SK-N-SH (cell line): ENCODE measurements at regions not wholly inside any gene's neighbourhood (a gene's known extent, or its start where the extent isn't known, plus 50 kb on each side); places are given as distances from the start of the nearest gene placed in this dataset.
A peak's percentile ranks its signal among the peaks of the same experiment; 100 is the strongest.

ENCODE experiments used
- CTCF ChIA-PET: fragments of 300-600, 350-600 bp; formaldehyde crosslinking; extraction: SDS; loops from one replicate; lab custom pipeline; 2021; lab: Yijun Ruan, JAX
- POLR2A ChIA-PET: fragments of 350-600 bp; sonication (Branson Sonifier 250); formaldehyde crosslinking; extraction: SDS; loops from one replicate; lab custom pipeline; 2020; ENCODE audit warnings: antibody characterized with exemption, inconsistent platforms; lab: Yijun Ruan, JAX
- DNase-seq: peaks from one replicate; pipeline ENCODE4 v3.0.0; 2012
- H2AFZ ChIP-seq: fragments of 200-600 bp; sonication (generic); 2 replicates; pipeline ENCODE4 v1.8.1; 2016; ENCODE audit warnings: antibody characterized with exemption, mild to moderate bottlenecking, low read depth
- H3F3A ChIP-seq: fragments of 200-600 bp; sonication (generic); replicated peaks from 2 replicates; pipeline ENCODE3; 2016; ENCODE audit warnings: antibody characterized with exemption, mild to moderate bottlenecking; ENCODE audit not compliant: insufficient read depth
- H3K27ac ChIP-seq, 2 experiments: fragments of 200-500 bp in 1 of 2; fragments of 200-600 bp in 1 of 2; sonication (Bioruptor generic) in 1 of 2; sonication (generic), shearing (Covaris generic) in 1 of 2; 2 replicates each; pipeline versions ENCODE4 v1.5.1 to v1.6.1; 2014 to 2016; ENCODE audit warnings: low read depth in 2 of 2, inconsistent platforms in 1 of 2, low read length in 1 of 2, mild to moderate bottlenecking in 1 of 2, mixed read lengths in 1 of 2
- H3K27me3 ChIP-seq: fragments of 200-600 bp; sonication (generic), shearing (Covaris generic); 2 replicates; pipeline ENCODE4 v1.6.1; 2016; ENCODE audit warnings: mixed run types; ENCODE audit not compliant: insufficient read depth
- H3K36me3 ChIP-seq, 2 experiments: fragments of 200-500 bp in 1 of 2; fragments of 200-600 bp in 1 of 2; sonication (Bioruptor generic) in 1 of 2; sonication (generic) in 1 of 2; replicated peaks in 1 of 2; 2 replicates each; pipeline versions ENCODE3 to v1.5.1; 2014 to 2016; ENCODE audit warnings: low read length in 1 of 2, mild to moderate bottlenecking in 1 of 2; ENCODE audit not compliant: insufficient read depth in 2 of 2, control insufficient read depth in 1 of 2
- H3K4me1 ChIP-seq, 2 experiments: fragments of 200-500 bp in 1 of 2; fragments of 200-600 bp in 1 of 2; sonication (Bioruptor generic) in 1 of 2; sonication (generic), shearing (Covaris generic) in 1 of 2; 2 replicates each; pipeline versions ENCODE4 v1.5.1 to v1.6.1; 2014 to 2016; ENCODE audit warnings: low read depth in 1 of 2, low read length in 1 of 2, mixed run types in 1 of 2; ENCODE audit not compliant: insufficient read depth in 2 of 2, control insufficient read depth in 1 of 2
- H3K4me2 ChIP-seq: fragments of 200-600 bp; sonication (generic), shearing (Covaris generic); 2 replicates; pipeline ENCODE4 v1.6.1; 2017; ENCODE audit warnings: mixed run types
- H3K4me3 ChIP-seq, 2 experiments: fragments of 200-500 bp in 1 of 2; fragments of 200-600 bp in 1 of 2; sonication (Bioruptor generic) in 1 of 2; sonication (generic), shearing (Covaris generic) in 1 of 2; 2 replicates each; pipeline versions ENCODE4 v1.5.1 to v1.8.1; 2014 to 2016; ENCODE audit warnings: low read depth in 2 of 2, inconsistent platforms in 1 of 2, low read length in 1 of 2, mild to moderate bottlenecking in 1 of 2, mixed read lengths in 1 of 2, moderate library complexity in 1 of 2
- H3K79me2 ChIP-seq: fragments of 200-600 bp; sonication (generic); 2 replicates; pipeline ENCODE4 v1.8.1; 2017; ENCODE audit warnings: mild to moderate bottlenecking; ENCODE audit not compliant: insufficient read depth
- H3K9ac ChIP-seq: fragments of 200-600 bp; sonication (generic); 2 replicates; pipeline ENCODE4 v1.6.1; 2017; ENCODE audit warnings: mixed run types
- H3K9me2 ChIP-seq: fragments of 200-600 bp; sonication (generic); 2 replicates; pipeline ENCODE4 v1.6.1; 2017; ENCODE audit warnings: mixed run types
- H3K9me3 ChIP-seq: fragments of 200-600 bp; sonication (generic); 2 replicates; pipeline ENCODE4 v1.6.1; 2017; ENCODE audit warnings: mixed run types, mild to moderate bottlenecking, moderate library complexity
- H4K20me1 ChIP-seq: fragments of 200-600 bp; sonication (generic); 2 replicates; pipeline ENCODE4 v1.6.1; 2017; ENCODE audit warnings: mild to moderate bottlenecking, mixed run types; ENCODE audit not compliant: insufficient read depth
- EZH2phosphoT487 ChIP-seq: fragments of 200-600 bp; sonication (generic); IDR thresholded peaks from 2 replicates; pipeline ENCODE4 v1.6.1; 2017; ENCODE audit warnings: low read depth, mixed run types, mild to moderate bottlenecking, antibody characterized with exemption, moderate library complexity, borderline replicate concordance
- GABPA ChIP-seq: IDR thresholded peaks from 2 replicates; pipeline ENCODE4 v1.4.0; 2012; ENCODE audit warnings: low read depth, mild to moderate bottlenecking
- MXI1 ChIP-seq: IDR thresholded peaks from 2 replicates; pipeline ENCODE4 v1.6.1; 2012; ENCODE audit warnings: mild to moderate bottlenecking, low read depth, low read length, improper control_type of control experiment
- RFX5 ChIP-seq: IDR thresholded peaks from 2 replicates; pipeline ENCODE4 v1.6.1; 2012; ENCODE audit warnings: mild to moderate bottlenecking, improper control_type of control experiment, low read length
- TAF1 ChIP-seq: IDR thresholded peaks from 2 replicates; pipeline ENCODE4 v1.6.1; 2012; ENCODE audit warnings: low read depth, mild to moderate bottlenecking, low read length, moderate library complexity, borderline replicate concordance
- TCF12 ChIP-seq: IDR thresholded peaks from 2 replicates; pipeline ENCODE4 v1.4.0; 2012
- ZBTB33 ChIP-seq: IDR thresholded peaks from 2 replicates; pipeline ENCODE4 v1.4.0; 2012; ENCODE audit warnings: low read depth, borderline replicate concordance
- WGBS: methylation state at CpG from one replicate; pipeline ENCODE4 v1.1.6; 2017; ENCODE audit warnings: low lambda C conversion rate; 5-methylcytosine and 5-hydroxymethylcytosine counted together
- TF ChIP-seq, protein P1 (sequence below): fragments of 150-350 bp; IDR thresholded peaks from 2 replicates; pipeline ENCODE4 v1.6.1; 2017; ENCODE audit warnings: antibody characterized with exemption, low read length, low read depth, borderline replicate concordance
- TF ChIP-seq, protein P2 (sequence below): IDR thresholded peaks from 2 replicates; pipeline ENCODE4; 2012
- TF ChIP-seq, protein P3 (sequence below): fragments of 150-350 bp; IDR thresholded peaks from 2 replicates; pipeline ENCODE4 v1.6.1; 2016; ENCODE audit warnings: mild to moderate bottlenecking, low read depth, low read length

GRCh38 chr4:30821275-30821674 lies 101.1 kb downstream of the PCDH7 start (continued):
- TF ChIP-seq, protein P1, sequence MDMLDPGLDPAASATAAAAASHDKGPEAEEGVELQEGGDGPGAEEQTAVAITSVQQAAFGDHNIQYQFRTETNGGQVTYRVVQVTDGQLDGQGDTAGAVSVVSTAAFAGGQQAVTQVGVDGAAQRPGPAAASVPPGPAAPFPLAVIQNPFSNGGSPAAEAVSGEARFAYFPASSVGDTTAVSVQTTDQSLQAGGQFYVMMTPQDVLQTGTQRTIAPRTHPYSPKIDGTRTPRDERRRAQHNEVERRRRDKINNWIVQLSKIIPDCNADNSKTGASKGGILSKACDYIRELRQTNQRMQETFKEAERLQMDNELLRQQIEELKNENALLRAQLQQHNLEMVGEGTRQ = no peak
- TF ChIP-seq ZBTB33 = no peak
- no peak for TF ChIP-seq GABPA
- TF ChIP-seq, all 33 proteins: peak for 0

DNA sequence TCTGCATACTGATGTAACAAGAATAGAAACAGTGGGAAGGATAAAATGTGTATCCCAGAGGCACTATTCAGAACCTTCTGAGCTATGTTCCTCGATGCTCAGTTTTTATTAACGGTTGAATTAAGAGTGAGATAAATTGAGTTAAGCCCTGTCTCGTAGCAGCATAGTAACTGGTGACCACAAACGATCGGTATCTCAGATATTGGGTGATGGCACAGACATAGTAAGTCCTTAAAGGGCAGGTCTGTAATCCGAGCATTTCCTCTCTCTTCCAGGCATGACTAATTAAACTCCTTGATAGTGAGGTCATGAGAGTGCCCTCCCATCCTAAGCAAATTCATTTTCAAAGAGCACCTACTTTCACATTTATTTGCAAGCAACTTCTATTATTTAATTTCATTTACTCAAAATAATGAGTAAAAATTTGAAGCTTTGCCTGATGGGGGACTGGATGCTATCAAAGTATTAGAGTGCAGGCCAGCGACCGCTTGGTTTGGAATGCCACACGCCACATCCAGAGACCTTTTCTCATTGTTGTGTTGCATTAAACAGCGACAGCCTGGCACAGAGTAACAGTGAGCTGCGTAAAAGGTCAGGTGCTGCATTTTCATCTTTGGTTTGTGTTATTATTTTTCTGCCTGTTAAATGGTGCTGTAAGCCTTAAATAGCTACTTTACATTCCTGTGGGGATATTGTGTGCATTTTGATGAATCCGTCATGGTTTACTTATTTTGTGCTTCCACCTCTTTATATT lies 101.9 kb downstream of the PCDH7 start:
- CTCF ChIA-PET = interaction anchor here (1.0 kb wide), 1 partner anchor 9 kb away, joined by 3 read pairs; no protein-coding TSS in a partner anchor
- TF ChIP-seq TCF12 = 0 out of 2 replicates have a peak, but pooled peaks have one; percentile 8
- no peak for TF ChIP-seq GABPA
- TF ChIP-seq, protein P2, sequence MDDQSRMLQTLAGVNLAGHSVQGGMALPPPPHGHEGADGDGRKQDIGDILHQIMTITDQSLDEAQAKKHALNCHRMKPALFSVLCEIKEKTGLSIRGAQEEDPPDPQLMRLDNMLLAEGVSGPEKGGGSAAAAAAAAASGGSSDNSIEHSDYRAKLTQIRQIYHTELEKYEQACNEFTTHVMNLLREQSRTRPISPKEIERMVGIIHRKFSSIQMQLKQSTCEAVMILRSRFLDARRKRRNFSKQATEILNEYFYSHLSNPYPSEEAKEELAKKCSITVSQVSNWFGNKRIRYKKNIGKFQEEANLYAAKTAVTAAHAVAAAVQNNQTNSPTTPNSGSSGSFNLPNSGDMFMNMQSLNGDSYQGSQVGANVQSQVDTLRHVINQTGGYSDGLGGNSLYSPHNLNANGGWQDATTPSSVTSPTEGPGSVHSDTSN = 0 out of 2 replicates have a peak, but pooled peaks have one; percentile 10
- peak; percentile 97 for TF ChIP-seq RFX5
- TF ChIP-seq, all 33 proteins: peak for 3
- Histone ChIP-seq H4K20me1 (no peaks in the 10 kb centered on the region), H3F3A (no peaks in the 10 kb centered on the region), H3K4me3 (peak overlapping the region; percentile 24 to 40; a peak in 1 of 4 replicates), H3K4me1 (peaks cover 9 to 13% of the 10 kb centered on the region in 2 experiments; a peak in 3 of 4 replicates), H3K9me3 (no peaks in the 10 kb centered on the region), H3K4me2 (peak overlapping the region; percentile 50; the same call in 1 of the 2 replicates), H3K79me2 (no peaks in the 10 kb centered on the region), H2AFZ (no peak overlapping the region), H3K27me3 (no peaks in the 10 kb centered on the region), H3K27ac (peak overlapping the region; percentile 1 to 56; a peak in 2 of 4 replicates), H3K36me3 (no peaks in the 10 kb centered on the region), H3K9ac (no peak overlapping the region), H3K9me2 (no peaks in the 10 kb centered on the region)
- DNase-seq = peak; percentile 10
- WGBS = 29% methylated on average over 12 of the region's 12 CpGs
- POLR2A ChIA-PET = no interaction called here

DNA sequence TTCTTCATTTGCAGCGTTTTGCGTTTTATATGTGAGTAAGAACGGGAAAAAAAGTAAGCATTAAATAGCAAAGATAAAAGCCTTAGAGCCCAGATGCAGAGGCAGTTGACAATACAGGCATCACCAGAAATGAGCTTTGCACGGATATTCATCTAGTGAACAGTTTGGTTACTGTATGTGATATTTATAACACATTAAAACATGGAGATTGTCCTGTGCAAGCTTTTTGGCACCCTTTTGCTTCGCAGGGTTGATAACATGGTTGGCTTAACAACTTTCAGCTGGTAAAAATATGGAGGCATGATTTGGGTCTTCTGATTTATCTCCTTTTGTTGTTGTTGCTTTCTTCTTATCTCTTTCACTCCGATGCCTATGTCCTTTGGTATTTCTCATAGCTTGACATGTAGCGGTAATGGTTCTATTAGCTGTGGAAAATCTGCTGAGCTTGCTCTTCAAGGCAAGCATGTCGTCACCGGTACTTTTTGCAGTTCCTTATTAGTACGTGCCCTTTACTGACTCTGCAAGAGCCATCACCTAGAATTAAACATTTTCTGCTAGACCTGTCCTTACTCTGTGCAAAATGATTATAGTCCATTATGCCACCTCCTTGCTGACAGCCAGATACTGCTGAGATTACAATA lies 102.9 kb downstream of the PCDH7 start:
- DNase-seq = no peak
- TF ChIP-seq TCF12 = no peak
- TF ChIP-seq MXI1 = no peak
- TF ChIP-seq TAF1 = no peak
- no peak for TF ChIP-seq ZBTB33
- TF ChIP-seq EZH2phosphoT487 = no peak
- TF ChIP-seq, protein P3, sequence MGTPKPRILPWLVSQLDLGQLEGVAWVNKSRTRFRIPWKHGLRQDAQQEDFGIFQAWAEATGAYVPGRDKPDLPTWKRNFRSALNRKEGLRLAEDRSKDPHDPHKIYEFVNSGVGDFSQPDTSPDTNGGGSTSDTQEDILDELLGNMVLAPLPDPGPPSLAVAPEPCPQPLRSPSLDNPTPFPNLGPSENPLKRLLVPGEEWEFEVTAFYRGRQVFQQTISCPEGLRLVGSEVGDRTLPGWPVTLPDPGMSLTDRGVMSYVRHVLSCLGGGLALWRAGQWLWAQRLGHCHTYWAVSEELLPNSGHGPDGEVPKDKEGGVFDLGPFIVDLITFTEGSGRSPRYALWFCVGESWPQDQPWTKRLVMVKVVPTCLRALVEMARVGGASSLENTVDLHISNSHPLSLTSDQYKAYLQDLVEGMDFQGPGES = no peak
- Histone ChIP-seq H3K9me2 (no peaks in the 10 kb centered on the region), H3K27me3 (no peaks in the 10 kb centered on the region), H3K4me2 (no peak overlapping the region), H3K4me3 (no peak overlapping the region), H2AFZ (no peak overlapping the region), H3K36me3 (no peaks in the 10 kb centered on the region), H3K9me3 (no peaks in the 10 kb centered on the region), H3K4me1 (peaks cover 9 to 13% of the 10 kb centered on the region in 2 experiments; a peak in 3 of 4 replicates), H3F3A (no peaks in the 10 kb centered on the region), H3K79me2 (no peaks in the 10 kb centered on the region), H3K27ac (no peak overlapping the region; a peak in 1 of 4 replicates), H4K20me1 (no peaks in the 10 kb centered on the region), H3K9ac (no peak overlapping the region)
- ChIA-PET POLR2A (interaction anchor here (0.5 kb wide), 1 partner anchor 256 kb away, joined by 3 read pairs; no protein-coding TSS in a partner anchor), CTCF (interaction anchor here (0.9 to 1.6 kb wide), 3 partner anchors 10 to 52 kb away, joined by 3 to 4 read pairs (median 3); no protein-coding TSS in a partner anchor)
- WGBS = 83% methylated on average over 10 of the region's 10 CpGs
